COLO829 (cell line): ENCODE measurements at regions not wholly inside any gene's neighbourhood (a gene's known extent, or its start where the extent isn't known, plus 50 kb on each side); places are given as distances from the start of the nearest gene placed in this dataset.
A peak's percentile ranks its signal among the peaks of the same experiment; 100 is the strongest.
"Not testable (repeated sequence)": the region's sequence is repeated elsewhere in the genome, so short reads cannot be mapped to it uniquely, and the experiment has no call there.

Experiments
- DNase-seq: peaks from one replicate; pipeline ENCODE4 v3.0.0; 2012; ENCODE audit warnings: low spot score

DNA sequence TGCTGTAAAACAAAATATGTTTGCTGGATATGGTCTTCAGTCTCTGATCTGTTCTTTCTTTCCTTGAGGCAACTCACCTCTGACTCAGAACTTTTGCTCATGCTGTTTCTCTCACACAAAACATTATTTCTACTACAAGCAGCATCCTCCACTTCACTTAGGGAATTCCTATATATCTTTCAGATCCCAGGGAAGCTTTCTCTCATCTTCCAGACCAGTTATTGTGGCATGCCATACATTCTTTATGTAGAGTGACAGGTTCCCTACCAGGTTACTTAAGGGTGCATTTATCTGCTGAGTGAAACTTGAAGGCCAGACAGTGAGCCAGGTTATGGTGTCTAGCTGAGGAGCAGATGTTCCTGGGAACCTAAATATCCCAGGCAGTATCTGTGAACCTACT, 1226.0 kb downstream of the CDH8 start:
- DNase-seq, result no peak

DNA sequence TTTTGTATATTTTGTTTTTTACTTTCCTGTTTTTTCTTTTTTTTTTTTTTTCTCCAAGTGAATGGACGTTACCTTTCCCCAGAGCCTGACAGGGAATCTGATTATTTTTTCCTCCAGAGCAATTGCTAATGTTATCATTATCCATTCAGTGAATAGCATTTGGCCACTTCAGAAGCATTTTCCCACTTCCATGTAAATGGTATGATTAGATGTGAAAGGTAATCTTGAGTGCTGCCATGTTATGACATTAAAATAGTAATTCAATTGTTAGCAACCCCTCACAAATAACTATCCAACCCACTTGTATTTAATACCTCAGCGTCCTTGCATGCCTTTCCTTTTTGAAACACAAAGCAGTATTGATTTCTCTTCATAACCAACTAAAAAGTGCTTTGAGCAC, 1243.8 kb downstream of the CDH8 start:
- no peak for DNase-seq

DNA sequence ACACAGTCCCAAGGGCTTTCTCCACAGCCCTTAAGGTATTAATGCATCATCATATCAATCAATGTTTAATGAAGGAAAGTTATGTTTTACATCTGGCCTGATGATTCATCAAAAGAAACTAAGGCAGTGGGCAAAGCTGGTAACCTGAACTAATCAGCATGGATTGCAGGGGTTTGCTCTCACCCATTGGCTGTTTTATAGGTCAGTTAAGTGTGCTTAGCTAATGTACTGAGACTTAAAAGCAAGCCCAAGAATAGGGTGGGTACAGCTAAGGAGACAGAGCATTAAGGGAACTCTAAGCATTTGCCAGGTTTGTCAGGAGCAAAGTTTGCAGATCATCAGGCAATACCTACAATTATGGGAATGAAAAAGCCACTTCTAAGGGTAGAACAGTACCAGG, 1247.6 kb downstream of the CDH8 start:
- no peak for DNase-seq

GRCh38 chr16:60776281-60776680, 1260.0 kb downstream of the CDH8 start:
- no peak for DNase-seq

DNA sequence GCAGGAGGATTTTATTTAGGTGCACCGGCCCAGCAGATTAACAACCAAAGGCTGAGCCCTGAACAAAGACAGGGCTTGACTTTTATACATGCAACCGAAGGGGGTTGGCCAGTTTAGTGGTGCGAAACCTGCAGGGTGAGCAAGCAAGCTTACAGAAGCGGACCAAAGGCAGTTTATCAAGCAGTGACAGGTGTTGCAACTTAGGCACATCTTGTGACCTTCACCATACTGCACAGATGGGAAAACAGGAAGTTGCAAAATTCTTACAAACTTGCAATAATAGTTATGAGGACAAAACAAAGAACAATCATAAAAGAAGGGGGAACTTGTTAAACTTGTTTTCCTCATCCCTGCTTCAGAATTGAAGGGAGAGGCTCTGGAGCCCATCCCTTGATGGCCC, 1265.1 kb downstream of the CDH8 start:
- DNase-seq, result no peak

DNA sequence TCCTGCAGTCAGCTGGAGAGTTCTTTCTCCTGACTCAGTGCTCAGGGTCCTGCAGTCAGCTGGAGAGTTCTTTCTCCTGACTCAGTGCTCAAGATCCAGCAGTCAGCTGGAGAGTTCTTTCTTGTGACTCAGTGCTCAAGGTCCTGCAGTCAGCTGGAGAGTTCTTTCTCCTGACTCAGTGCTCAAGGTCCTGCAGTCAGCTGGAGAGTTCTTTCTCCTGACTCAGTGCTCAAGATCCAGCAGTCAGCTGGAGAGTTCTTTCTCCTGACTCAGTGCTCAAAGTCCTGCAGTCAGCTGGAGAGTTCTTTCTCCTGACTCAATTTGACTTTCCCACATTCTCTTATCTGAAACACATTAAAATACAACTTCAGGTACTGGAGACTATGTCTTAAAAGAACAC, 1265.9 kb downstream of the CDH8 start:
- DNase-seq, result not testable (repeated sequence)

- no peak for DNase-seq
Measured at GRCh38 chr16:60763869-60764268, 1272.4 kb downstream of the CDH8 start.

- DNase-seq, result no peak
Measured at GRCh38 chr16:60755907-60756306, 1280.3 kb downstream of the CDH8 start.

DNA sequence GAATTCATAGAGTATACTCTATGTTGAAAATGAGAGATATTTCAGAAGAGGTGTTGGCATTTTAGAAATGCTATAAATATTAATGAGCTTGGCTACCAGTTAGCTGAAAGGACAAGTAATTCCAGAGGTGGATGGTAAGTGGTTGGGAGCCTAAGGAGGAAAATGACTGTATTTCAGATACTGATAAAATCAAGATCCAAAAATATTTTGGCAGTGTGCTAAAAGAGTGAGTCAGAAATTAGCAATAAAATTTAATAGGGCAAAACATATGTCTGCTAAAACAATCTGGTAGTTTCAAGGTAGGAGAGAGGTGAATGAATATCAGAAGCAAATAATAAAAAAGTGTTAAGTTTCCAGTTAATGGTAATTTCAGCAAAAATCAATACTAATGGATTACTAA, 1287.9 kb downstream of the CDH8 start:
- no peak for DNase-seq

- no peak for DNase-seq
Measured at GRCh38 chr16:60744198-60744597, 1292.0 kb downstream of the CDH8 start.

DNA sequence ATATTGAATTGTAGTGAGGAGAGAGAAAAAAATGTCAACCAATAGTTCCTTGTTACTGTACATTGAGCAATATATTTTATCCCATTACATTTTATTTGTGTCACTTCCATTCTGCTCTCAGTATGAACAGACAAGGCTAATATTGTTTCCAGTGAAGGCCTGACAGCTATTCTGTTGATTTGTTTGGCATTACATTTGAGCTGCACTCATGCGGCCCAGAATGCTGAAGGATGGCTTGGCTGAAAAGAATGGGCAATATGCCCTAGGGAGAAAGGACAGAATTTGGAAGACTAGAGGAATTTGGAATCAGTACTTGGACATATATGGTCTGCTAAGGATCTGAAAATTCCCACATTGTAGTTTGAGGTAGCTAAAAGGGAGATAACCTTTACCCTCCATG, 1294.4 kb downstream of the CDH8 start:
- peak; percentile 3 for DNase-seq

- no peak for DNase-seq
Measured at GRCh38 chr16:60739737-60740683, 1296.2 kb downstream of the CDH8 start.

DNA sequence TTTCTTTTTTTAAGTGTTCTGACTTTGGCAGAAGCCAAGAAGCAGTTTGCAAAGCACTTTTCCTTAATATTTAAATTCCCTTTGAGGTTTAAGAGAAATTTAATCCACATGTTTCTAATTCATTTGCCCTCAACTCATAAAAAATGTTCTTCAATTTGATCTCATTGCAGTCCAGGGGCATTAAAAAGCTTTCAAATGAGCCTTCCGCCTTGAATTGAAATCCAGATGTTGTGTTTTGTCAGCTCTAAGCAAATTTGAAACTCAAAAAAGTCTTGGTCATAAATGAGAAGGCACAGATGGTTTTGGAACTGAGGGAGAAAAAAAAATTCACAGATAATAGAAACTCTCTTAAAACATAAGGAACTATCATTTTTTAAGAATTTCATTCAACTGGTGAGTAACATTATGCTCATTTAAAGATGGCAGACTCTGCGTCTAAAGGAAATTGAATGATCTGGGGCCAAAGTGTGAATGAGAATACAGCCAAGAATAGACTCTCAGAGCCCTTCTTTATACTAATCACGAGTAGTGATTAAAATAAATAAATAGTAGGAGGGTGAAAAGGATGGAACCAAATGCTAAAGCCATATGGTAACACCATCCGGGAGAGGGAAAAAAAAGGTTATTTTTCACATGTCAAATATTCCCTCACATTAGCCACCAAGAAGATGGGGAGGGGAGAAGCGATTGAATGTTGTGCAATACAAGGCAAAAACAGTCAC, 1304.7 kb downstream of the CDH8 start:
- no peak for DNase-seq

DNA sequence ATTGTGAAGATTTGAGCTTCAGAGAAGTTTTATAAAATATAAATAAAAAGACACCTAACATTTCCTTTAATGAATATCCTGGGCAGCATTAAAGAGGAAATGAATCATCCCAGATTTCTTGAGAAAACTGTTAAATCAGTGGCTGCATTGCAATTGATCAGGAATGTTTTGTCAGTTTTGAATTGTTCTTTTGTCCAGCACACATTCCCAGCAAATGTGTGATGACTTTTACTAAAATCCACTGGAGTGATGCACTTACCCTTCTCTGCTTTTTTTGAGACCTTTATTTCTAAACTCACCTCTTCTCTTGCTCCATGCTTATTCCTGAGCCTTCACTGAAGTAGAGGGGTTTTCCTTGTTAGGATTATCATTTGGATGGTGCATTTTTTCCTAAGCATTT, 1307.2 kb downstream of the CDH8 start:
- peak; percentile 13 for DNase-seq

- DNase-seq, result no peak
Measured at GRCh38 chr16:60727851-60728250, 1308.4 kb downstream of the CDH8 start.

DNA sequence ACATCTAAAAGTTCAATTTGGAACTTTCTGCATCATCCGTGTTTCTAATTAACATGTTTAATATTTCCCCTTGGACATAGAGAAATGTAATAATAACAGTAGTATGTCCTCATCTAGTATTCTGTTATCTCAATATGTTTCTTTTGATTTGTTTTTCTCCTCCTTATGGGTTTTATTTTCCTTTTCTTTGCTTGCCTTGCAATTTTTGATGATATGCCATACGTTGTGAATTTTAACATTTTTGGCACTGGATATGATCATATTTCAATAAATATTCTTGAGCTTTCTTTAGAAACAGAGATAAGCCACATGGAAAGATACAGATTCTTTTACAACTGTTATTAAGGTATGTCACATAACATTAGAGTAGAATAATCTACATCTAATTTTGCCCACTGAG, 1316.2 kb downstream of the CDH8 start:
- no peak for DNase-seq

GRCh38 chr16:60717808-60718207, 1318.4 kb downstream of the CDH8 start:
- no peak for DNase-seq

GRCh38 chr16:60712144-60712543, 1324.1 kb downstream of the CDH8 start:
- DNase-seq, result no peak

GRCh38 chr16:60704726-60705125, 1331.5 kb downstream of the CDH8 start:
- no peak for DNase-seq

DNA sequence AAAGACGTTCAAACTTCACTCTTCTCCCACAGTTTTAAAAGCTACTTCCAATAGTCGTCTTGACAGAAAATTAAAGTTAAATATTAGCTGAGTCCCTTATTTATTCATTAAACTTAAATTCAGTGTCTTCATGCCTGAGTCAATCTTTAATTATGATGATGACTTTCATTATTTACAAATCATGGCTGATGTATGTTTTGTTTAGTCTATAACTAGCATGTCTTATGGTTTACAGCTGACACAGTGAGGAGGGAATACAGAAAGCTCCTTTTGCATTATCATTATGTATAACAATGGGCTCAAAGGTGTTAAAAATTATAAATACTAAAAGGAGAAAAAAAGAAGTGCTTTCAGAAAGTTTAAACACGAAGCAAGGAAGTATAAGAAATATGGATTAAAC, 1333.1 kb downstream of the CDH8 start:
- DNase-seq, result no peak

- no peak for DNase-seq
Measured at GRCh38 chr16:60686824-60687223, 1349.4 kb downstream of the CDH8 start.

GRCh38 chr16:60684002-60684401, 1352.2 kb downstream of the CDH8 start:
- no peak for DNase-seq

- DNase-seq, result no peak
Measured at GRCh38 chr16:60682219-60682618, 1354.0 kb downstream of the CDH8 start.
